ENCODE measurements at regions not wholly inside any gene's neighbourhood (a gene's known extent, or its start where the extent isn't known, plus 50 kb on each side); places are given as distances from the start of the nearest gene placed in this dataset.

DNA sequence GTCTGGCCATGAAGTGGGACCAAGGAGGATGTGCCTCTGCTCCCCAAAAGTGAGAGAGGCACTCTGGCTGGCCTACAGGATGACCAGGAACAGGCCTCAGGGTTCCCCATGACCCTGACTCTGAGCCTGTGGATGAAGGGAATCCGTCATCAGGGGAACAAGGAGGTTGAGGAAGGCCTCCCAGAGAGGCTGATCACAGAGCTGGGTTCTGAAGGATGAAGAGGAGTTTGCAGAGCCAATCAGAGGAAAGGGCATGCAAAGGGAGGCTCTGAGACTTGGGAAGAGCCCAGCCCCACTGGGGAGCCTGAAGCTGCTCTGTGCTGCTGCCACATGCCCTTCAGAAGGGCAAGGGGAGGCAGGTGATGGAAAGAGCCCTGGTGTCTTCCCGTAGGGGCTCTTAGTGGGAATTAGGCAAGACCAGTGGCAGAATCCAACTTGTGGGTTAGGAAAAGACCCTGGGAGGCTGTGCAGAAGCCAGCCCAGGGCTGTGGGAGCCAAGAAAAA is 141.3 kb upstream of the ID2 start:
- H3K4me1 ChIP-seq (ENCODE audit: low read depth, poor library complexity, severe bottlenecking): peaks cover 51% of the 10 kb centered on the region
- H3K9ac ChIP-seq: no peak overlapping the region
- no peaks in the 10 kb centered on the region for H3K36me3 ChIP-seq (ENCODE audit: insufficient read depth)
- H4K20me1 ChIP-seq (ENCODE audit: insufficient read depth): no peaks in the 10 kb centered on the region
- no peaks in the 10 kb centered on the region for H3K27me3 ChIP-seq (ENCODE audit: insufficient read depth, low read depth)
- no peaks in the 10 kb centered on the region for H3K79me2 ChIP-seq (ENCODE audit: insufficient read depth, low read depth)
- H3K4me2 ChIP-seq: no peak overlapping the region
- TF ChIP-seq, protein P1, sequence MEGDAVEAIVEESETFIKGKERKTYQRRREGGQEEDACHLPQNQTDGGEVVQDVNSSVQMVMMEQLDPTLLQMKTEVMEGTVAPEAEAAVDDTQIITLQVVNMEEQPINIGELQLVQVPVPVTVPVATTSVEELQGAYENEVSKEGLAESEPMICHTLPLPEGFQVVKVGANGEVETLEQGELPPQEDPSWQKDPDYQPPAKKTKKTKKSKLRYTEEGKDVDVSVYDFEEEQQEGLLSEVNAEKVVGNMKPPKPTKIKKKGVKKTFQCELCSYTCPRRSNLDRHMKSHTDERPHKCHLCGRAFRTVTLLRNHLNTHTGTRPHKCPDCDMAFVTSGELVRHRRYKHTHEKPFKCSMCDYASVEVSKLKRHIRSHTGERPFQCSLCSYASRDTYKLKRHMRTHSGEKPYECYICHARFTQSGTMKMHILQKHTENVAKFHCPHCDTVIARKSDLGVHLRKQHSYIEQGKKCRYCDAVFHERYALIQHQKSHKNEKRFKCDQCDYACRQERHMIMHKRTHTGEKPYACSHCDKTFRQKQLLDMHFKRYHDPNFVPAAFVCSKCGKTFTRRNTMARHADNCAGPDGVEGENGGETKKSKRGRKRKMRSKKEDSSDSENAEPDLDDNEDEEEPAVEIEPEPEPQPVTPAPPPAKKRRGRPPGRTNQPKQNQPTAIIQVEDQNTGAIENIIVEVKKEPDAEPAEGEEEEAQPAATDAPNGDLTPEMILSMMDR (conservative IDR thresholded peaks at IDR 0.05; ENCODE audit: low read depth, low read length): no peak
- H3K4me3 ChIP-seq (IDR thresholded peaks at IDR 0.05; ENCODE audit: insufficient read depth, low read depth, low read length): no peak overlapping the region
- no peak overlapping the region for H3K27ac ChIP-seq
- no peak overlapping the region for H2AFZ ChIP-seq (ENCODE audit: low read depth)

DNA sequence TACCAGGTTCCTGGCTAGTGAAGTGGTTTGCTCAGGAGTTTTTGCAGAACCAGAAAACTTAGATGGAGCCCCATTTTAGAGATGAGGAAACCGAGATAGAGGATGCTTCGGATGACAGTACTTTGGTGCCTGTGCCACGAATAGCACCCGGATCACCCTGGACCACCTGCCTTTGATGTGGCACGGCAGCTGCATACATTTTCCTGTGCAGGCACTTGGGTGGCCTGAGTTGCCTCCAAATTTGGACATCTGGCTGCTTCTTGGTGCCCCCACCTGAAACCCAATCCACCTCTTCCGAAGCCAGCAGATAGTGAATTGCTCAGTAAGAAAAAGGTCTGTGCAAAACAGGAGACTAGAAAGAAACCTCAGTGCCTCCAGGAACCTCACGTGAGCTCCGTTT is 140.6 kb upstream of the ID2 start:
- no peak overlapping the region for H3K4me2 ChIP-seq
- H3K4me1 ChIP-seq (ENCODE audit: low read depth, poor library complexity, severe bottlenecking): peaks cover 51% of the 10 kb centered on the region
- H3K36me3 ChIP-seq (ENCODE audit: insufficient read depth): no peaks in the 10 kb centered on the region
- TF ChIP-seq, protein P1 (conservative IDR thresholded peaks at IDR 0.05; ENCODE audit: low read depth, low read length): no peak
- no peaks in the 10 kb centered on the region for H4K20me1 ChIP-seq (ENCODE audit: insufficient read depth)
- H3K9ac ChIP-seq: no peak overlapping the region
- no peak overlapping the region for H3K27ac ChIP-seq
- no peak overlapping the region for H2AFZ ChIP-seq (ENCODE audit: low read depth)
- no peaks in the 10 kb centered on the region for H3K79me2 ChIP-seq (ENCODE audit: insufficient read depth, low read depth)
- H3K27me3 ChIP-seq (ENCODE audit: insufficient read depth, low read depth): no peaks in the 10 kb centered on the region
- no peak overlapping the region for H3K4me3 ChIP-seq (IDR thresholded peaks at IDR 0.05; ENCODE audit: insufficient read depth, low read depth, low read length)

DNA sequence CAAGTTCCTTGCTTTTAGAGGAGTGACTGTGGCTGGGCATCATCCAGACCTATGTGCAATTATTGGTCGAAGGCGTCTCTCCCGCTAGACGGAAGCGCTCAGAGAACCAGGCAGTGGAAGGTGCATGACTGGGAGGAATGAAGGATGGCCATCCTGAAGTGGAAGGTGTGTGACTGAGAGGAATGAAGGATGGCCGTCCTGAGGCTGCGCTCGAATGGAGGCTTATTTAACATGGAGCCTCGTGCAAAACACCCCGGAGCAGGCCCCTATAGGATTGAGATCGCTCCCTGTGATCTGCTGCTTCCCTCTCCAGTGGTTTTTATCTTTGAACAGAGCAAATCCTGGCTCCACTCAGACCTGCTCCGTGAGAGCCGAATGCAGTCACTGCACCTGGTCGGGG is 140.2 kb upstream of the ID2 start:
- Histone ChIP-seq H3K4me3 (IDR thresholded peaks at IDR 0.05; ENCODE audit: insufficient read depth, low read depth, low read length) (no peak overlapping the region), H3K27me3 (ENCODE audit: insufficient read depth, low read depth) (no peaks in the 10 kb centered on the region), H3K27ac (no peak overlapping the region; the same call in 1 of the 2 replicates), H4K20me1 (ENCODE audit: insufficient read depth) (no peaks in the 10 kb centered on the region), H3K36me3 (ENCODE audit: insufficient read depth) (no peaks in the 10 kb centered on the region), H3K79me2 (ENCODE audit: insufficient read depth, low read depth) (no peaks in the 10 kb centered on the region), H3K4me2 (no peak overlapping the region), H2AFZ (ENCODE audit: low read depth) (no peak overlapping the region), H3K9ac (no peak overlapping the region), H3K4me1 (ENCODE audit: low read depth, poor library complexity, severe bottlenecking) (peaks cover 51% of the 10 kb centered on the region)
- TF ChIP-seq, protein P1 (conservative IDR thresholded peaks at IDR 0.05; ENCODE audit: low read depth, low read length): no peak

DNA sequence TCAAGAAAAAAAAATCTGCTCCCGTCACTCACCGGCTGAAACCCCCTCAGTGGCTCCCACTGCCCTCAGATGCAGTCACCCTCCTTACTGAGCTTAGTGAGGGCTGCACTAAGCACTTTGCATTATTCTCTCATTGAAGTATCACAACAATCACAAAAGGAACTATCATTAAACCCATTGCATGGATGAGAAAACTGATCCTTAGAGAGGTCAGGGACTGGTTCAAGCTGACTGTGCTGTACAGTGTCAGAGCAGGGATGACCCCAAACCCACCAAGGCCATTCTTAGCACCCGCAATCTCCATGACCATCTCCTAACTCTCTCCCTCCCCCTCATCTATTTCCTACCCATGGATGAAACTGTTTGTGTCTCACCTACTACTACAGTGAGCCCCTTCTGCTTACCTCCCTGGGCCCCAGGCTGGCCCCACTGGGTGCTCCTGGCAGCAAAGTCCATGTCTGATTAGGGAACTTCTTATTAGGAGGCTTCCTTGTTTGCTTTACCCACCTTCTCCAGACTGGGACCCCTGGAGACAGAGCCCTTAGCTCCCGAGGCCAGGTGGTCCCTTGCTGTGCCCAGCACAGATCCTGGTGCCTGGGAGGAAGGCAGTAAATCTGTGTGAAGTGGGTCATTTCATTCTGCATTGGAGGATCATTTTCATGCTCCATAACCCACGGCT is 139.3 kb upstream of the ID2 start:
- Histone ChIP-seq H3K4me1 (ENCODE audit: low read depth, poor library complexity, severe bottlenecking) (peaks cover 51% of the 10 kb centered on the region), H3K27ac (peak overlapping the region; percentile 93), H3K79me2 (ENCODE audit: insufficient read depth, low read depth) (no peaks in the 10 kb centered on the region), H2AFZ (ENCODE audit: low read depth) (peak overlapping the region; percentile 48), H3K9ac (peak overlapping the region; percentile 73), H4K20me1 (ENCODE audit: insufficient read depth) (no peaks in the 10 kb centered on the region), H3K27me3 (ENCODE audit: insufficient read depth, low read depth) (no peaks in the 10 kb centered on the region), H3K36me3 (ENCODE audit: insufficient read depth) (no peaks in the 10 kb centered on the region), H3K4me3 (IDR thresholded peaks at IDR 0.05; ENCODE audit: insufficient read depth, low read depth, low read length) (no peak overlapping the region), H3K4me2 (peak overlapping the region; percentile 93)
- TF ChIP-seq, protein P1 (conservative IDR thresholded peaks at IDR 0.05; ENCODE audit: low read depth, low read length): no peak

All from KMS-11 (cell line).